CD14-positive monocyte (primary cell): ENCODE measurements at regions not wholly inside any gene's neighbourhood (a gene's known extent, or its start where the extent isn't known, plus 50 kb on each side); places are given as distances from the start of the nearest gene placed in this dataset.

Source experiments
- DNase-seq, 3 donors: peaks; one replicate each; pipeline ENCODE4 v3.0.0-alpha.2; 2011 to 2022
- H2AFZ ChIP-seq: 2 replicates; pipeline ENCODE4 v1.6.0; 2012; ENCODE audit warnings: mild to moderate bottlenecking, low read depth, low read length, inconsistent platforms; ENCODE audit not compliant: insufficient read depth, poor library complexity, severe bottlenecking
- H3K27ac ChIP-seq, 2 donors: 1 replicate in 1 of 2; 2 replicates in 1 of 2; pipeline ENCODE4 v1.5.1; 2012 to 2013; ENCODE audit warnings: low read length in 2 of 2, control low read depth in 1 of 2, inconsistent platforms in 1 of 2, low read depth in 1 of 2, mild to moderate bottlenecking in 1 of 2
- H3K27me3 ChIP-seq, 2 donors: one replicate each; pipeline versions ENCODE4 v1.6.0 to v1.6.1; 2011 to 2013; ENCODE audit warnings: low read length in 2 of 2; ENCODE audit not compliant: control insufficient read depth in 2 of 2, insufficient read depth in 2 of 2
- H3K36me3 ChIP-seq, 2 donors: replicated peaks in 1 of 2; 1 replicate in 1 of 2; 2 replicates in 1 of 2; pipeline versions ENCODE4 v1.5.1 to v1.6.1; 2012 to 2013; ENCODE audit warnings: low read length in 2 of 2, control low read depth in 1 of 2, inconsistent platforms in 1 of 2, mild to moderate bottlenecking in 1 of 2; ENCODE audit not compliant: insufficient read depth in 2 of 2, control insufficient read depth in 1 of 2
- H3K4me1 ChIP-seq, 2 donors: 1 replicate in 1 of 2; 2 replicates in 1 of 2; pipeline versions ENCODE4 v1.5.1 to v1.6.1; 2012 to 2013; ENCODE audit warnings: low read length in 2 of 2, control low read depth in 1 of 2, inconsistent platforms in 1 of 2, mild to moderate bottlenecking in 1 of 2, moderate library complexity in 1 of 2; ENCODE audit not compliant: insufficient read depth in 2 of 2, control insufficient read depth in 1 of 2
- H3K4me2 ChIP-seq: replicated peaks from 2 replicates; pipeline ENCODE3; 2012; ENCODE audit warnings: low read length, moderate library complexity, mild to moderate bottlenecking; ENCODE audit not compliant: poor library complexity, severe bottlenecking; ENCODE audit errors: extremely low read depth
- H3K4me3 ChIP-seq, 3 experiments: fragments of 200-600 bp in 1 of 3; sonication (generic) in 1 of 3; replicated peaks in 1 of 3; 1 replicate in 2 of 3; 2 replicates in 1 of 3; pipeline ENCODE4 v1.5.1; 2011 to 2013; ENCODE audit warnings: low read length in 3 of 3, mild to moderate bottlenecking in 3 of 3, control low read depth in 2 of 3, low read depth in 2 of 3, inconsistent platforms in 1 of 3, moderate library complexity in 1 of 3
- H3K79me2 ChIP-seq: 2 replicates; pipeline ENCODE4 v1.6.0; 2012; ENCODE audit warnings: mild to moderate bottlenecking, control low read depth, inconsistent platforms, low read length, moderate library complexity; ENCODE audit not compliant: insufficient read depth
- H3K9ac ChIP-seq: 2 replicates; pipeline ENCODE4 v1.6.0; 2017; ENCODE audit warnings: low read length, mild to moderate bottlenecking; ENCODE audit not compliant: insufficient read depth, poor library complexity, severe bottlenecking
- H3K9me3 ChIP-seq, 2 donors: replicated peaks in 1 of 2; 1 replicate in 1 of 2; 2 replicates in 1 of 2; pipeline versions ENCODE4 v1.5.1 to v1.6.1; 2012 to 2013; ENCODE audit warnings: low read length in 2 of 2, control low read depth in 1 of 2; ENCODE audit not compliant: control insufficient read depth in 1 of 2, insufficient read depth in 1 of 2
- H4K20me1 ChIP-seq: 2 replicates; pipeline ENCODE4 v1.6.0; 2012; ENCODE audit warnings: mild to moderate bottlenecking, low read length, control low read depth, moderate library complexity; ENCODE audit not compliant: insufficient read depth
- H3K27ac Mint-ChIP-seq, 7 donors: one replicate each; pipeline ENCODE4 v1.8.0; 2020; ENCODE audit warnings: mild to moderate bottlenecking in 7 of 7, mixed read lengths in 7 of 7, moderate library complexity in 6 of 7, inconsistent platforms in 2 of 7
- H3K27me3 Mint-ChIP-seq, 3 donors: one replicate each; pipeline ENCODE4 v1.8.0; 2021 to 2022; ENCODE audit warnings: low read depth in 3 of 3, mild to moderate bottlenecking in 3 of 3, mixed read lengths in 3 of 3, moderate library complexity in 3 of 3, inconsistent platforms in 1 of 3
- H3K36me3 Mint-ChIP-seq, 2 donors: one replicate each; pipeline ENCODE4 v1.8.0; 2020; ENCODE audit warnings: mixed read lengths in 2 of 2, inconsistent platforms in 1 of 2, mild to moderate bottlenecking in 1 of 2
- H3K4me1 Mint-ChIP-seq: one replicate; pipeline ENCODE4 v1.8.0; 2020; ENCODE audit warnings: mild to moderate bottlenecking, mixed read lengths
- H3K4me3 Mint-ChIP-seq, 2 donors: one replicate each; pipeline ENCODE4 v1.8.0; 2020; ENCODE audit warnings: mild to moderate bottlenecking in 2 of 2, mixed read lengths in 2 of 2, moderate library complexity in 1 of 2
- H3K9me3 Mint-ChIP-seq, 7 donors: one replicate each; pipeline ENCODE4 v1.8.0; 2020 to 2022; ENCODE audit warnings: mixed read lengths in 7 of 7, mild to moderate bottlenecking in 6 of 7, moderate library complexity in 6 of 7, inconsistent platforms in 2 of 7
- CTCF ChIP-seq: fragments of 200-600 bp; IDR thresholded peaks from one replicate; pipeline ENCODE4 v1.8.0; 2022; ENCODE audit warnings: antibody characterized with exemption, mild to moderate bottlenecking
- WGBS: methylation state at CpG from one replicate; pipeline ENCODE4 v1.1.5; 2013; ENCODE audit warnings: missing lambda C conversion rate; ENCODE audit not compliant: insufficient coverage; 5-methylcytosine and 5-hydroxymethylcytosine counted together
- intact Hi-C, 2 donors: fragments of 100-400 bp; cut with micrococcal nuclease; formaldehyde crosslinking; loops; one replicate each; pipeline versions ENCODE4 v1.15.0 to v1.15.1; 2023

GRCh38 chr16:65218348-65218747 lies 96.5 kb upstream of the CDH11 start:
- no peaks in the 10 kb centered on the region for H3K9me3 ChIP-seq
- H3K4me2 ChIP-seq, result no peak overlapping the region
- H3K4me3 ChIP-seq, result no peak overlapping the region
- no peaks in the 10 kb centered on the region for H3K36me3 ChIP-seq
- no peak for DNase-seq
- H3K27me3 Mint-ChIP-seq, result no peaks in the 10 kb centered on the region
- H3K4me3 Mint-ChIP-seq, result no peak overlapping the region
- WGBS, result 69% methylated on average over 2 of the region's 3 CpGs
- H3K27ac Mint-ChIP-seq, result no peak overlapping the region
- no peak for TF ChIP-seq CTCF
- intact Hi-C loops, result no loop called here
- H3K27ac ChIP-seq, result no peak overlapping the region
- H2AFZ ChIP-seq, result no peak overlapping the region
- peaks cover 0 to 3% (median 0%) of the 10 kb centered on the region in 7 donors for H3K9me3 Mint-ChIP-seq
- H3K9ac ChIP-seq, result no peak overlapping the region
- no peaks in the 10 kb centered on the region for H3K36me3 Mint-ChIP-seq
- no peaks in the 10 kb centered on the region for H3K4me1 ChIP-seq
- H4K20me1 ChIP-seq, result no peaks in the 10 kb centered on the region
- no peaks in the 10 kb centered on the region for H3K27me3 ChIP-seq
- H3K79me2 ChIP-seq, result no peaks in the 10 kb centered on the region
- H3K4me1 Mint-ChIP-seq, result no peaks in the 10 kb centered on the region

- H3K4me2 ChIP-seq, result no peak overlapping the region
- no peak overlapping the region for H3K9ac ChIP-seq
- Mint-ChIP-seq H3K36me3 (no peaks in the 10 kb centered on the region), H3K9me3 (peaks cover 0 to 4% (median 2%) of the 10 kb centered on the region in 7 donors), H3K27ac (no peak overlapping the region), H3K4me3 (no peak overlapping the region), H3K4me1 (no peaks in the 10 kb centered on the region), H3K27me3 (no peaks in the 10 kb centered on the region)
- no peaks in the 10 kb centered on the region for H3K9me3 ChIP-seq
- TF ChIP-seq CTCF, result no peak
- H4K20me1 ChIP-seq, result no peaks in the 10 kb centered on the region
- H3K4me3 ChIP-seq, result no peak overlapping the region
- no peak overlapping the region for H2AFZ ChIP-seq
- no peaks in the 10 kb centered on the region for H3K27me3 ChIP-seq
- no peaks in the 10 kb centered on the region for H3K4me1 ChIP-seq
- H3K79me2 ChIP-seq, result no peaks in the 10 kb centered on the region
- WGBS, result no CpG with 5 or more reads among the region's 4 CpGs
- H3K27ac ChIP-seq, result no peak overlapping the region
- no peak for DNase-seq
- intact Hi-C loops, result no loop called here
- H3K36me3 ChIP-seq, result no peaks in the 10 kb centered on the region
These were observed 92.2 kb upstream of the CDH11 start for GRCh38 chr16:65213866-65214595.
